ENCODE measurements at regions not wholly inside any gene's neighbourhood (a gene's known extent, or its start where the extent isn't known, plus 50 kb on each side); places are given as distances from the start of the nearest gene placed in this dataset.

DNA sequence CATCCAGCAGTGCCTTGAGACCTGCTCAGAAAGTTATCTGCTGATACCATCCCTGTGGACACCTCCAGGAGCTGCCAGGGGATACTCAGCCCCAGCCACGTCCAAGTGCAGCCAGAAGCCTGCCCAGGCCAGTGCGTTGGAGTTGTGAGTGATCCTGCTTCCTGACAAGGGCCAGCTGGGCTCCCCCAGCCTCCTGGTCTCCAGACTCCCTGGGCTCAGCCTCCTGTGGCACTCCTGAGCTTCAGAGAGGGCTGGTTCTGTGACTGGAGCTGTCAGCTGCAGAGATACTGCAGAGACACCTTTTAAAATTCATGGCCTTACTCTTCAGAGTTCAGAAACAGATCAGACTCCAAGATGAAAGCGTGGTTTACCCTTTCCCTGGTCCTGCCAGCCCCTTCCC is 515.9 kb downstream of the CD83 start:
- H3K9ac ChIP-seq (ENCODE audit: low read length), result no peak overlapping the region
- intact Hi-C loops (cut with micrococcal nuclease), result no loop called here
- H3K4me1 ChIP-seq (ENCODE audit: control insufficient read depth in 1 of 2, insufficient read depth in 2 of 2, low read length in 2 of 2), result peaks cover 0 to 5% of the 10 kb centered on the region in 2 experiments; a peak in 2 of 4 replicates
- no peak overlapping the region for H3K4me2 ChIP-seq (ENCODE audit: low read length)
- no peak overlapping the region for H2AFZ ChIP-seq (ENCODE audit: low read depth, low read length, poor library complexity, severe bottlenecking)
- RAD21 ChIA-PET (ENCODE audit: low non-redundant PET in 1 of 2, low total read pairs in 2 of 2, uncharacterized antibody in 2 of 2, unreplicated experiment in 2 of 2), result no interaction called here
- no peaks in the 10 kb centered on the region for H3K36me3 ChIP-seq (ENCODE audit: control insufficient read depth in 1 of 2, insufficient read depth in 2 of 2, low read length in 2 of 2)
- DNase-seq (ENCODE audit: low read depth, low spot score) (no peak), ATAC-seq (no peak)
- BruUV-seq (replicated peaks), result no TSS peak
- CTCF ChIA-PET, result no interaction called here
- TF ChIP-seq SP1 (IDR thresholded peaks at IDR 0.05; ENCODE audit: low read depth) (no peak), ZNF274 (IDR thresholded peaks at IDR 0.05; ENCODE audit: low read depth, low read length) (no peak), RAD21 (IDR thresholded peaks at IDR 0.05; ENCODE audit: low read depth) (no peak), EZH2 (IDR thresholded peaks at IDR 0.05) (no peak)
- TF ChIP-seq, protein P1, sequence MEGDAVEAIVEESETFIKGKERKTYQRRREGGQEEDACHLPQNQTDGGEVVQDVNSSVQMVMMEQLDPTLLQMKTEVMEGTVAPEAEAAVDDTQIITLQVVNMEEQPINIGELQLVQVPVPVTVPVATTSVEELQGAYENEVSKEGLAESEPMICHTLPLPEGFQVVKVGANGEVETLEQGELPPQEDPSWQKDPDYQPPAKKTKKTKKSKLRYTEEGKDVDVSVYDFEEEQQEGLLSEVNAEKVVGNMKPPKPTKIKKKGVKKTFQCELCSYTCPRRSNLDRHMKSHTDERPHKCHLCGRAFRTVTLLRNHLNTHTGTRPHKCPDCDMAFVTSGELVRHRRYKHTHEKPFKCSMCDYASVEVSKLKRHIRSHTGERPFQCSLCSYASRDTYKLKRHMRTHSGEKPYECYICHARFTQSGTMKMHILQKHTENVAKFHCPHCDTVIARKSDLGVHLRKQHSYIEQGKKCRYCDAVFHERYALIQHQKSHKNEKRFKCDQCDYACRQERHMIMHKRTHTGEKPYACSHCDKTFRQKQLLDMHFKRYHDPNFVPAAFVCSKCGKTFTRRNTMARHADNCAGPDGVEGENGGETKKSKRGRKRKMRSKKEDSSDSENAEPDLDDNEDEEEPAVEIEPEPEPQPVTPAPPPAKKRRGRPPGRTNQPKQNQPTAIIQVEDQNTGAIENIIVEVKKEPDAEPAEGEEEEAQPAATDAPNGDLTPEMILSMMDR (IDR thresholded peaks at IDR 0.05 in 2 of 3, conservative IDR thresholded peaks at IDR 0.05 in 1 of 3; ENCODE audit: borderline replicate concordance in 1 of 3, insufficient read depth in 1 of 3, low read depth in 2 of 3, low read length in 2 of 3), result no peak
- TF ChIP-seq, protein P2, sequence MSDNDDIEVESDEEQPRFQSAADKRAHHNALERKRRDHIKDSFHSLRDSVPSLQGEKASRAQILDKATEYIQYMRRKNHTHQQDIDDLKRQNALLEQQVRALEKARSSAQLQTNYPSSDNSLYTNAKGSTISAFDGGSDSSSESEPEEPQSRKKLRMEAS (IDR thresholded peaks at IDR 0.05), result no peak
- no peaks in the 10 kb centered on the region for H3K27me3 ChIP-seq (ENCODE audit: insufficient read depth, low read length)
- H3K79me2 ChIP-seq (ENCODE audit: insufficient read depth, low read length), result no peaks in the 10 kb centered on the region
- H4K20me1 ChIP-seq (ENCODE audit: insufficient read depth), result no peaks in the 10 kb centered on the region
- POLR2A ChIA-PET, result no interaction called here
- H3K27ac ChIP-seq (ENCODE audit: low read depth, low read length), result no peak overlapping the region
- H3K9me3 ChIP-seq (ENCODE audit: control insufficient read depth in 1 of 2, insufficient read depth in 1 of 2, low read depth in 1 of 2, low read length in 2 of 2), result no peaks in the 10 kb centered on the region
- H3K4me3 ChIP-seq (replicated peaks in 1 of 2; ENCODE audit: low read depth in 1 of 2, low read length in 2 of 2), result no peak overlapping the region
- H3K9me2 ChIP-seq (ENCODE audit: insufficient read depth), result no peaks in the 10 kb centered on the region

DNA sequence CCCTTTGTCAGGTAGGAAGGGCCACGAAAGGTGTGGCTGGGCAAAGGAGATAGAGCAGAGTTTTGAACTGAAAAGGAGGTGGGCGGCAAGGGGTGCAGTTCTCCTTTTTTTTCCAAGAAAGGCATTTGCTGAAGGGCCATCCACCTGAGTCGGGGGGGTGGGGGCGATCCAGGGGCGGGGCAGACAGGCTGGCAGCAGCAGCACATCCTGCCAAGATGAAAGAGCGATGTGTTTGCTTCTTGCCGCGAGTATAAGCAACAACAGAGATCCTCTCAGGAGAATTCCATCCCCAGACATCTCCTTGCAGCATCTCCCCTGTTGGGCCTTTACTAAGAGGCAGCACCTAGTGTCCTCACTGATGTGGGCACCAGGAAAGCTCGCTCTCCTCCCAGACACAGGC is 516.5 kb downstream of the CD83 start:
- ChIA-PET CTCF (no interaction called here), RAD21 (ENCODE audit: low non-redundant PET in 1 of 2, low total read pairs in 2 of 2, uncharacterized antibody in 2 of 2, unreplicated experiment in 2 of 2) (no interaction called here), POLR2A (no interaction called here)
- Histone ChIP-seq H3K9ac (ENCODE audit: low read length) (no peak overlapping the region), H3K9me3 (ENCODE audit: control insufficient read depth in 1 of 2, insufficient read depth in 1 of 2, low read depth in 1 of 2, low read length in 2 of 2) (no peaks in the 10 kb centered on the region), H3K79me2 (ENCODE audit: insufficient read depth, low read length) (no peaks in the 10 kb centered on the region), H3K4me3 (replicated peaks in 1 of 2; ENCODE audit: low read depth in 1 of 2, low read length in 2 of 2) (no peak overlapping the region), H3K9me2 (ENCODE audit: insufficient read depth) (no peaks in the 10 kb centered on the region), H3K4me1 (ENCODE audit: control insufficient read depth in 1 of 2, insufficient read depth in 2 of 2, low read length in 2 of 2) (peaks cover 0 to 10% of the 10 kb centered on the region in 2 experiments; a peak in 2 of 4 replicates), H2AFZ (ENCODE audit: low read depth, low read length, poor library complexity, severe bottlenecking) (no peak overlapping the region), H4K20me1 (ENCODE audit: insufficient read depth) (no peaks in the 10 kb centered on the region), H3K27ac (ENCODE audit: low read depth, low read length) (no peak overlapping the region), H3K36me3 (ENCODE audit: control insufficient read depth in 1 of 2, insufficient read depth in 2 of 2, low read length in 2 of 2) (no peaks in the 10 kb centered on the region), H3K4me2 (ENCODE audit: low read length) (no peak overlapping the region), H3K27me3 (ENCODE audit: insufficient read depth, low read length) (no peaks in the 10 kb centered on the region)
- intact Hi-C loops (cut with micrococcal nuclease), result no loop called here
- no peak for DNase-seq (ENCODE audit: low read depth, low spot score)
- TF ChIP-seq JUND (IDR thresholded peaks at IDR 0.05), result no peak
- TF ChIP-seq, protein P1 (IDR thresholded peaks at IDR 0.05 in 2 of 3, conservative IDR thresholded peaks at IDR 0.05 in 1 of 3; ENCODE audit: borderline replicate concordance in 1 of 3, insufficient read depth in 1 of 3, low read depth in 2 of 3, low read length in 2 of 3), result no peak
- no peak for TF ChIP-seq FOSL1 (IDR thresholded peaks at IDR 0.05; ENCODE audit: low read depth)
- no peak for TF ChIP-seq SIN3A (IDR thresholded peaks at IDR 0.05; ENCODE audit: low read depth)
- TF ChIP-seq, protein P3, sequence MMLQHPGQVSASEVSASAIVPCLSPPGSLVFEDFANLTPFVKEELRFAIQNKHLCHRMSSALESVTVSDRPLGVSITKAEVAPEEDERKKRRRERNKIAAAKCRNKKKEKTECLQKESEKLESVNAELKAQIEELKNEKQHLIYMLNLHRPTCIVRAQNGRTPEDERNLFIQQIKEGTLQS (IDR thresholded peaks at IDR 0.05), result no peak
- TF ChIP-seq POLR2A (IDR thresholded peaks at IDR 0.05; ENCODE audit: borderline replicate concordance, extremely low read depth, insufficient read depth, insufficient read length), result no peak
- TF ChIP-seq EGR1 (IDR thresholded peaks at IDR 0.05; ENCODE audit: low read depth), result no peak
- ATAC-seq, result no peak
- no TSS peak for BruUV-seq (replicated peaks)

All from HCT116 (cell line).